EL (cell line): ENCODE measurements at regions not wholly inside any gene's neighbourhood (a gene's known extent, or its start where the extent isn't known, plus 50 kb on each side); places are given as distances from the start of the nearest gene placed in this dataset.
A peak's percentile ranks its signal among the peaks of the same experiment; 100 is the strongest.

Experiments used
- DNase-seq: peaks from one replicate; pipeline ENCODE4 v3.0.0-alpha.2; 2016

GRCh38 chr12:13668880-13669279 lies 312.5 kb downstream of the GRIN2B start:
- DNase-seq = no peak

GRCh38 chr12:13666806-13667205 lies 314.6 kb downstream of the GRIN2B start:
- DNase-seq = no peak

DNA sequence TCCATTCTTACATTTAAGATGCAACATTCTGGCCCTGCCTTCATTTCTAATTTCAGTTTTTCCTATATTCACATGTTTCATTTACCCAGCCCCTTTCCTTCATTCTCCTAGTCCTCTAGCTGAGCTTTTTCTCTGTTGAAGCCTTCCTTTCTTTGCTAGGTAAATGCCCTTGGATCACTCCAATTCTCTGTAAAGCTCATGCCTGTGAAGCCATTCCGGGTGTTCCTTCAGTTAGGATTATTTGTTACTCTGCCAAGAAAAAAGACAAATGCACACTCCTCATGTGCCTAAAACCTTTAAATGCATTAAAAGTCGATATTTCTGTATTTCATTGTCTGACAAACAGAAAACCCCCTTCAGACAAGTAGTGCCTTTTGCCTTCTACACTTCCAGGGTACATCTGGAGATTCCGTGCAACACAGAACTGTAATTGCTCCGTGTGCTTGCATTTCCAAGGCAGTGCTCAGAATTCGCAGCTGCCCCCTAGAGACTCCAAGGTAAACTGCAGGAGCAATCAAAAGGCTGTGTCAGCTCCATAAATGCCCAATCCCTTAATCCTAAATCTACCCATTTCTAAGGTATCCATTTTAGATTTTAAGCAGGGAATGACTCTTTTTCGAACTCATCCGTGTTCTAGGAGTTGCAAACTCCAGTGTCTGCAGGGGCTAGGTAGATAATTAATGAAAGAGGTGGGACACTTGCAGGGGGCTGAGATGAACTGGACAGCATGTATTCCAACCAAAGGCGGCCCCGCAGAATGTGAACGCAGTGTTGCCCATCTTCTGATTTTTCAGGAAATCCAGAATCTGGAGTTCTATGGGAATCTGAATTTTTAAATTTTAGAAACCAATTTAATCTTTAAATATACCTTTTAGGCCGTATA lies 320.2 kb downstream of the GRIN2B start:
- peak; percentile 50 for DNase-seq

DNA sequence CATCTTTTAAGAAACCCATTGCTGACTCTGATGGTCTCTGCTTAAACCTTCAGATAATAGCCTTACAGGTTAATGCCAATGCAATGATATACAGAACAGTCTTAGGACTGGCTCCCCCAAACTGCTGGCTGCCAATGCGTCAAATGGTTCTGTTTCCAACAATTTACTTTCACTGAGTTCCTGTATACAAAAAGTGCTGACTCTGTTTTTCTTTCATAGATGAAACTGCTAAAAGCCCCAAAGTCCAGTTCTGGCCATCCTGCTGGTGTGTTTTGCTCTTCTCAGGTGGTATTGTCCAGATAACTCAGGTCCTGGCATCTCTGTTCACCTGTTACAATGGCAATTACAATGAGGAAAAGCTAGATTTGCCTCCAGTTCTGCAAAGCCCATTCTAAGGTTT lies 326.9 kb downstream of the GRIN2B start:
- no peak for DNase-seq

DNA sequence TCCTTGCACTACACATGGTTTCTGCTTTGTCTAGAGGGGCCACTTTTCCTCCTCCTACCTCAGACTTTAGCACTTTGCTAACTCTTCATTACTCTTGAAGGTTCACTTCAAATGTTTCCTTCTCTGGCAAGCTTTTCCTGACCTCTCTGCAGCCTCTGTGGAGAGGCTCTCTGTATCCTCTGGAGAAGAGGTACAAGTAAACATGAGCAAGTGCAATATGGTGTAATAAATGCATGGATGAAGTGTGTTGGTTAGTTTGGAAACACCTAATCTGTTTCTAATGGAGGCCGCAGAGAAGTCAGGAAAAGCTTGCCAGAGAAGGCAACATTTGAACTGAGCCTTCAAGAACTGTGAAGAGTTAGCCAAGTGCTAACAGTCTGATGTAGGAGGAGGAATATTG lies 329.3 kb downstream of the GRIN2B start:
- DNase-seq = no peak

DNA sequence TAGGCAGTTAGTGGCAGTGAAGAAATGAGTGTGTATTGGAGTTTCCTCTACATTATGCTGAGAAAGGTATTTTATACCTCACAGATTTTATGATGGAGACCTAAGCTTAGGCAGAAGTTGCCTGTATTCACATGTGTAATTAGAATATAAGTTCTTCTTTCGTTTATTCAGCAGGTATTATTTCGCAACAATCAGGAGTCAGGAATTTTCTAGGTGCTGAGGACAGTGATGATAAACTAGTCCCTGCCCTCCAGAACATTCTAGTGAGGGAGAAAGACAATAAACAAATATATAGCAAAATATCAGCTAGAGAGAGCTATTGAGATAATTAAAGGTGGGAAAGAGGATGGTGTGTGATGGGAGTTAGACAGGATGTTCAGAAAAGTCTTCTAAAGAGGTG lies 345.7 kb downstream of the GRIN2B start:
- DNase-seq = no peak

DNA sequence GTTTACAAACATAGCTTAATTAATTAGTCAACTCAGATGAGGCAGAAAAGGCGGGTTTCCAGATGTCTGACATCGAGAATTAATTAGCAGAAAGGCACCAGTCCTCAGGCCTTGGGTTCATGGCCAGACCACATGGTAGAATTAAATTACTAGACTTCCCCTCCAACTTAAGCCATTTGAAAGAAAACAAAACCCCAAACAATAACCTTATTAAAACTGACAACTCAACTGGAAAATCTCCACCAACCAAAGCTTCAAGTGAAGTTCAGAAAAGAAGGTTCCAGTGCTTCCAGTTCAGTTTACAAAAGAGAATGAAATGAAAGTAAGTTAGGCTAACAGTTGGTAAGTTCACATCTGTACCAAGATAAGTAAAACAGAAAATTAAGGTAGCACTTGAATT lies 349.5 kb downstream of the GRIN2B start:
- no peak for DNase-seq

GRCh38 chr12:13630354-13630753 lies 351.0 kb downstream of the GRIN2B start:
- no peak for DNase-seq

- DNase-seq = no peak
Measured at GRCh38 chr12:13628067-13628466, 353.3 kb downstream of the GRIN2B start.

DNA sequence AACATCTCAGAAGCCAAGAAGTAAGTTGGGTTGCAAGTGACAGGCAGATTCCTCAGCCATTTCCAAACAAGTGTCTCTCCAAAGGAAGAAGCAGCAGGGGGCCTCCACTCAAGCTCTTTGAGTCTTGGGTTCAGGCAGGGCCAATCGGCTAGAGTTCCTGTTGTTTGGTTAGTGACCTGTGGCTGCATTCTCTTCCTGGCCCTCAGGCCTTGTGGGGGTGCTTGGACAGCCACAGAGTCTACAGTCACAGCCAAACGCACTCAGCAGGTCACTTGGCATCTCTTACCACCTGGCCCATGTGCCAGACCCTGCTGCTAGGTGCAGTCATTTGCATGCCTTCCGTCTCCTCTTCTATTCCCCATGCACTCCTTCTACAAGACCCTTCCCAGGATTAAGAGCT lies 353.9 kb downstream of the GRIN2B start:
- DNase-seq = no peak

DNA sequence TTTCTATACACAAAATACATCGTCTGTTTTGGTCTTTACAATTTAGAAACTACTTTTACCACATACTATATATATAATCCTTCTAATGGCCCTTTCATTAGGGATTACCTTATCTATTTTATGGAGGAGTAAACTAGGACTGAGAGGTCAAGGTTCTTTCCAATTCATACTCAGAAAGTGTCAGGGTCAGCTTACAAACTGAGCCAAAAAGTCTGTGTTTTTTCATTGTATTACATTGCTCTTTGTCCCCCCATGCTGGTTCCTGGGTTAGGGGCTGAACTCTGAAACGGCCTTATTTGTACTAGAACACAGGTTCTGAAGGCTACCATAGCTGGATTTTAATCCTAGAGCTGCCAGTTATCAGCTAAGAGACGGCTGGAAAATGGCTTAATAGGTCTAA lies 368.1 kb downstream of the GRIN2B start:
- DNase-seq = no peak

DNA sequence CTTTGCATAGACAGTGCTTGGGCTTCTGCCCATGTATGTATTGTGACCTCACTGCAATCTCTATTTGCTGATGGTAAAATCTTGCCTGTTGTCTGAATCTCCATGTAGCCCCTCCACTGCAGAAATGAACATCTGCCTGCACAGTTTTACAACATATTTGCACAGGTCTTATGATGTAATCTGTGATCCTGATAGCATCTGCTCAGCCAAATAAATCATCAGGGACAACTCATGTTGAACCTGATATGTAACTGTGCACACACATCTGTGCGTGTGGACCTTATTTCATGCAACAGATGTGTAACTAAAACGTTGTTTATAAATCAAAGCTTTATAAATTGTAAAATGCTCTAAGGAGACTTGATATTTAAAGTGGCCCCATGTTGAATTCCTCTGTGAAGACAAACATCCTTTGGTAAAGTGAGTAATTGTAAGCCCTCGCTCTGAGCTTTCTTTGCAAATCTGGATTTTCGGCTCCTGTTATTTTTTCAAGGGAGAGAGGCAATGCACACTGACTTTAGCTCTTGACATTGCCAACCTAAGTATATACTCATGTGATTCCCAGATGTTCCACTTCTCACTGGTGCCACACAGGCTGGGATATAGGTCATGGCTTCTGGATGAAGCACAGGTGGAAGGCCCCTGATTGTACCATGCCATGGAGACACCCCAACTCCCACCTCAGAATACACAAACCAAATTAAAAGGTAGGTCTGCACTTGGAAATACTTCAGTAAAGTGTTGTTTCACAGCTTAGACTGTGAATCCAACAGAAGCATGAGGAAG lies 371.3 kb downstream of the GRIN2B start:
- no peak for DNase-seq

GRCh38 chr12:13606290-13606689 lies 375.1 kb downstream of the GRIN2B start:
- no peak for DNase-seq

DNA sequence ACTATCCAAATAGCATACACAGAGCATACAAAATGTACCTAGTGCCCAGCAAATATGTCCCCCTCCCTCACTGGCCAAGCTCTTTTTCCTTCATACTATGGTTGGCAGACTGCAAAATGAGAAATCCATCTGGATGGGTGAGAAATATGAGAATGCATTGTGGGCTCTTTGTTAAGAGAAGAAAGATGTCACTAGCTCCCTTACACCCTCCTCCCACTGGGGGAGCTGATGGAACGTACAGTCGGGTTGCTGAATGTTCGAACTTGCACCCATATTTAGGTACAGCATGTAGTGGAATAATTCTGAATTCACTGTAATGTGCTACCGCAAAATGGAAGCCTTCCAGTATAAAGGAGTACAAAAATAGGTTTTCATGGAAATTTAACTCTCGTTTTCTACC lies 377.4 kb downstream of the GRIN2B start:
- no peak for DNase-seq

DNA sequence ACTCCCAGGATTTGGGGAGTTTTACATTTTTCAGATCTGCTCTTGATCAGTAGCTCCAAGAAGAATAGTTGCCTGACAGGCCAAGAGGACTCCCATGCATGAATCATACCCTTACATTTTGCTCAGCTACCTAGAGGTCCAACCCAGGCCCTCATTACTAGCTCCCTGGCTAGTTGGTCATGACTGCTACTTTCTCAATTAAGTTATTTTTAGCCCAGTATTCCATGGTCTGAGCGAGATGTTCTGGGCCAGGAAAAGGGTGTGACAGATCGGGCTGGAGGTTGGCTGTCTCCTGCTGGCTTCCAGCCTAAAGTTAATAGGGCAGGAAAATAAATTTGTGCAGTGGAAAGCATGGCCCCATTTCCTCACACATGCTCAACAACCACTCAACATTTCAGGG lies 379.2 kb downstream of the GRIN2B start:
- DNase-seq = no peak

DNA sequence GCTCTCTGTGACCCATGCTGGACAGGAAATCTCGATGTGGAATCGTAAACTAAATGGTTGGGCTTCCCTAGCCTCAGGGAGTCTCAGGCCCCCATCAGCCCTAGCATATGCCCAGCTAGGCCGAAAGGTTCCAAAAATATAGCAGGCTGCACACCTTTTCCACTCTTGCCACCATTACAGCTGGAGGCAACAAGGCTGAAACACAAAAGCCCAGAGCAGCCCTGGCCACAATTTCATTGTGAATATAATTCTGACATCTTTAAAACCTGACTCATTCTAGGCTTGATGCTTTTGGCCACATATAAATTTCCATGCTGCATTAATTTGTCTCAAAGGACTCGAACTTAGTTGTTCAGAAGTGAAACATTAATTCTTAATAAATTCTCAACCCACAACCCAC lies 382.2 kb downstream of the GRIN2B start:
- DNase-seq = no peak

- no peak for DNase-seq
Measured at GRCh38 chr12:13597837-13598236, 383.6 kb downstream of the GRIN2B start.

GRCh38 chr12:13597166-13597565 lies 384.2 kb downstream of the GRIN2B start:
- DNase-seq = no peak

DNA sequence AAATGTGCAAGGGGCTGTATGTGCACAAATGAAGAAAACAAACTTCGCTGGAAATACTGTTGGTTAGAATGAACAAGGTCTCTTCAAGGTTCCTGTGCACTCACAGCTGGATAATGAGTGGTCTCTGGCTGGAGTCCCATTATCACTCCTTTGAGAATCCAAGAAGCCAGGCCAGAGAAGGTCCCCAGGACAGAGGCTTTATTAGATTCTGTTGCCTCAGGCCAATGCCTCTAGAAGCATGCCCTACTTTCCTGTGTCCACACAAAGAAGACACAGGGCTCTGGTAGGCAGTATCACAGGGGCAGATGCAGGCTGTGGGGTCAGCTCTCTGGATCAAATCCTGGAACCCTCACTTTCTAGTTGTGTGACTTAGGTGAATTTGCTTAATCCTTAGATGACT lies 384.7 kb downstream of the GRIN2B start:
- DNase-seq = no peak

GRCh38 chr12:13595536-13596443 lies 385.6 kb downstream of the GRIN2B start:
- no peak for DNase-seq

DNA sequence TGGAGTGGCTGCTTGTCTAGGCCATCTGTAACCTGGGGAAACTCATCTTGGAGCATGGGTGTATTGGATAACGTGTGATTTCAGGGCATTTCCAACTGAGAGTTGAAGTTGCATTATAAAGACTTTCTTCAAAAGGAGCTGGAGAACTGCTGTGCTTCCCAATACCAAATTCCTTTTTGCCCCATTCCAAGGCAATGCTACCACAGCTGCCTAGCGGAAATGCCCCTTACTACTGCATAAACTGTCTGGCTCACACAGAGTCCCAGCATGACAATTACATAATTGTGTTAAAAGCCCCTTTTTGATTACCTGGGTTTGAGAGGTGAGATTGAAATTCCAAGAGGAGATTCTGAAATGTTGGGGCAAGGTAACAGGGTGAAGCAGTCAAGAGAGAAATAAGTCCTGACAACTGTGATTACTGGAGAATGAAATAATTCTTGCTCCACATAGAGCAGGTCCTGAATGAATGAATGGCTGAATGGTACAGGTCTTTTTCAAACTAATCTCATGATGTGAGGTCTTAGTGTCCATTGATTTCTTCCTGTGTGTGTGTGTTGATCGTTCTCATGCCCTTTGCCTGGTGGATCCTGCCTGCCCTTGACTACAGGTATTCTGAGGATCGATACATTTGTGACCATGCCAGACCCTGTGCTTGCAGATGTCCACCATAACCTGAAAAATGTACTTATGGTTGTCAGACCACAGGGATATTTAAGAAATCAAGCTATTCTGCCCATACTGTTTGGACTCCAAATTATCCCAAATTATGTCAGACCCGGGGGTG lies 386.5 kb downstream of the GRIN2B start:
- DNase-seq = no peak
